ENCODE measurements at regions not wholly inside any gene's neighbourhood (a gene's known extent, or its start where the extent isn't known, plus 50 kb on each side); places are given as distances from the start of the nearest gene placed in this dataset.
"Not testable (repeated sequence)": the region's sequence is repeated elsewhere in the genome, so short reads cannot be mapped to it uniquely, and the experiment has no call there.

- Mint-ChIP-seq H3K4me3 (no peak overlapping the region), H3K36me3 (ENCODE audit: low read depth) (no peaks in the 10 kb centered on the region), H3K9me3 (peaks cover 6% of the 10 kb centered on the region), H3K27me3 (ENCODE audit: low read depth) (no peaks in the 10 kb centered on the region), H3K27ac (no peak overlapping the region), H3K4me1 (ENCODE audit: low read depth) (no peaks in the 10 kb centered on the region)
- no peak for DNase-seq (ENCODE audit: low spot score)
Measured at GRCh38 chr20:58045579-58045978, 182.9 kb downstream of the ANKRD60 start.

- no peaks in the 10 kb centered on the region for H3K27me3 Mint-ChIP-seq (ENCODE audit: low read depth)
- H3K4me3 Mint-ChIP-seq: no peak overlapping the region
- H3K9me3 Mint-ChIP-seq: peaks cover under 1% of the 10 kb centered on the region
- H3K4me1 Mint-ChIP-seq (ENCODE audit: low read depth): no peaks in the 10 kb centered on the region
- no peak for DNase-seq (ENCODE audit: low spot score)
- no peaks in the 10 kb centered on the region for H3K36me3 Mint-ChIP-seq (ENCODE audit: low read depth)
- H3K27ac Mint-ChIP-seq: no peak overlapping the region
Measured at GRCh38 chr20:58044931-58045555, 183.4 kb downstream of the ANKRD60 start.

GRCh38 chr20:58044286-58044685 is 184.2 kb downstream of the ANKRD60 start:
- Mint-ChIP-seq H3K4me1 (ENCODE audit: low read depth) (no peaks in the 10 kb centered on the region), H3K9me3 (no peaks in the 10 kb centered on the region), H3K36me3 (ENCODE audit: low read depth) (no peaks in the 10 kb centered on the region), H3K4me3 (no peak overlapping the region), H3K27ac (no peak overlapping the region), H3K27me3 (ENCODE audit: low read depth) (no peaks in the 10 kb centered on the region)
- no peak for DNase-seq (ENCODE audit: low spot score)

GRCh38 chr20:58043236-58044140 is 185.0 kb downstream of the ANKRD60 start:
- Mint-ChIP-seq H3K27ac (no peak overlapping the region), H3K4me1 (ENCODE audit: low read depth) (no peaks in the 10 kb centered on the region), H3K36me3 (ENCODE audit: low read depth) (no peaks in the 10 kb centered on the region), H3K9me3 (no peaks in the 10 kb centered on the region), H3K27me3 (ENCODE audit: low read depth) (no peaks in the 10 kb centered on the region), H3K4me3 (no peak overlapping the region)
- no peak for DNase-seq (ENCODE audit: low spot score)

- DNase-seq (ENCODE audit: low spot score): no peak
- H3K27me3 Mint-ChIP-seq (ENCODE audit: low read depth): no peaks in the 10 kb centered on the region
- H3K4me1 Mint-ChIP-seq (ENCODE audit: low read depth): no peaks in the 10 kb centered on the region
- H3K36me3 Mint-ChIP-seq (ENCODE audit: low read depth): no peaks in the 10 kb centered on the region
- no peaks in the 10 kb centered on the region for H3K9me3 Mint-ChIP-seq
- no peak overlapping the region for H3K4me3 Mint-ChIP-seq
- H3K27ac Mint-ChIP-seq: no peak overlapping the region
Measured at GRCh38 chr20:58042591-58042990, 185.9 kb downstream of the ANKRD60 start.

- Mint-ChIP-seq H3K9me3 (no peaks in the 10 kb centered on the region), H3K27ac (no peak overlapping the region), H3K4me3 (no peak overlapping the region), H3K4me1 (ENCODE audit: low read depth) (no peaks in the 10 kb centered on the region), H3K36me3 (ENCODE audit: low read depth) (no peaks in the 10 kb centered on the region), H3K27me3 (ENCODE audit: low read depth) (no peaks in the 10 kb centered on the region)
- DNase-seq (ENCODE audit: low spot score): no peak
Measured at GRCh38 chr20:58040447-58041290, 187.8 kb downstream of the ANKRD60 start.

- Mint-ChIP-seq H3K27me3 (ENCODE audit: low read depth) (no peaks in the 10 kb centered on the region), H3K27ac (no peak overlapping the region), H3K4me1 (ENCODE audit: low read depth) (no peaks in the 10 kb centered on the region), H3K36me3 (ENCODE audit: low read depth) (no peaks in the 10 kb centered on the region), H3K9me3 (no peaks in the 10 kb centered on the region), H3K4me3 (no peak overlapping the region)
- no peak for DNase-seq (ENCODE audit: low spot score)
Measured at GRCh38 chr20:58039274-58040092, 189.0 kb downstream of the ANKRD60 start.

- H3K4me1 Mint-ChIP-seq (ENCODE audit: low read depth): no peaks in the 10 kb centered on the region
- no peak overlapping the region for H3K27ac Mint-ChIP-seq
- no peak overlapping the region for H3K4me3 Mint-ChIP-seq
- no peaks in the 10 kb centered on the region for H3K36me3 Mint-ChIP-seq (ENCODE audit: low read depth)
- H3K27me3 Mint-ChIP-seq (ENCODE audit: low read depth): no peaks in the 10 kb centered on the region
- DNase-seq (ENCODE audit: low spot score): no peak
- H3K9me3 Mint-ChIP-seq: no peaks in the 10 kb centered on the region
Measured at GRCh38 chr20:58038123-58038654, 190.3 kb downstream of the ANKRD60 start.

- H3K4me3 Mint-ChIP-seq: no peak overlapping the region
- no peaks in the 10 kb centered on the region for H3K36me3 Mint-ChIP-seq (ENCODE audit: low read depth)
- no peak for DNase-seq (ENCODE audit: low spot score)
- no peaks in the 10 kb centered on the region for H3K4me1 Mint-ChIP-seq (ENCODE audit: low read depth)
- no peak overlapping the region for H3K27ac Mint-ChIP-seq
- H3K27me3 Mint-ChIP-seq (ENCODE audit: low read depth): no peaks in the 10 kb centered on the region
- H3K9me3 Mint-ChIP-seq: no peaks in the 10 kb centered on the region
Measured at GRCh38 chr20:58037631-58038030, 190.8 kb downstream of the ANKRD60 start.

- H3K4me1 Mint-ChIP-seq (ENCODE audit: low read depth): no peaks in the 10 kb centered on the region
Measured at GRCh38 chr20:58033026-58033536, 195.4 kb downstream of the ANKRD60 start.

GRCh38 chr20:58032599-58032998 is 195.9 kb downstream of the ANKRD60 start:
- Mint-ChIP-seq H3K27me3 (ENCODE audit: low read depth) (no peaks in the 10 kb centered on the region), H3K36me3 (ENCODE audit: low read depth) (no peaks in the 10 kb centered on the region), H3K4me3 (no peak overlapping the region)

More at GRCh38 chr20:58033026-58033536, 195.4 kb downstream of the ANKRD60 start:
- no peak for DNase-seq (ENCODE audit: low spot score)
- Mint-ChIP-seq H3K27ac (no peak overlapping the region), H3K27me3 (ENCODE audit: low read depth) (no peaks in the 10 kb centered on the region), H3K4me3 (no peak overlapping the region), H3K36me3 (ENCODE audit: low read depth) (no peaks in the 10 kb centered on the region), H3K9me3 (no peaks in the 10 kb centered on the region)

GRCh38 chr20:58031350-58031749 is 197.1 kb downstream of the ANKRD60 start:
- not testable (repeated sequence) for H3K9me3 Mint-ChIP-seq; H3K4me1 Mint-ChIP-seq (ENCODE audit: low read depth); H3K27me3 Mint-ChIP-seq (ENCODE audit: low read depth); DNase-seq (ENCODE audit: low spot score); H3K4me3 Mint-ChIP-seq; H3K36me3 Mint-ChIP-seq (ENCODE audit: low read depth); H3K27ac Mint-ChIP-seq

More at GRCh38 chr20:58032599-58032998, 195.9 kb downstream of the ANKRD60 start:
- no peak overlapping the region for H3K27ac Mint-ChIP-seq
- no peaks in the 10 kb centered on the region for H3K9me3 Mint-ChIP-seq
- no peak for DNase-seq (ENCODE audit: low spot score)
- no peaks in the 10 kb centered on the region for H3K4me1 Mint-ChIP-seq (ENCODE audit: low read depth)

- Mint-ChIP-seq H3K36me3 (ENCODE audit: low read depth) (no peaks in the 10 kb centered on the region), H3K4me1 (ENCODE audit: low read depth) (no peaks in the 10 kb centered on the region), H3K4me3 (no peak overlapping the region), H3K27ac (no peak overlapping the region), H3K9me3 (no peaks in the 10 kb centered on the region), H3K27me3 (ENCODE audit: low read depth) (no peaks in the 10 kb centered on the region)
- no peak for DNase-seq (ENCODE audit: low spot score)
Measured at GRCh38 chr20:58028123-58028522, 200.3 kb downstream of the ANKRD60 start.

All from T-helper 2 cell treated with Interferon-gamma antibody and Interleukin-4, amounts not matched to agents 5 μg/mL and 100 μg/mL, for 36 hours (primary cell).